ENCODE measurements at regions not wholly inside any gene's neighbourhood (a gene's known extent, or its start where the extent isn't known, plus 50 kb on each side); places are given as distances from the start of the nearest gene placed in this dataset.

DNA sequence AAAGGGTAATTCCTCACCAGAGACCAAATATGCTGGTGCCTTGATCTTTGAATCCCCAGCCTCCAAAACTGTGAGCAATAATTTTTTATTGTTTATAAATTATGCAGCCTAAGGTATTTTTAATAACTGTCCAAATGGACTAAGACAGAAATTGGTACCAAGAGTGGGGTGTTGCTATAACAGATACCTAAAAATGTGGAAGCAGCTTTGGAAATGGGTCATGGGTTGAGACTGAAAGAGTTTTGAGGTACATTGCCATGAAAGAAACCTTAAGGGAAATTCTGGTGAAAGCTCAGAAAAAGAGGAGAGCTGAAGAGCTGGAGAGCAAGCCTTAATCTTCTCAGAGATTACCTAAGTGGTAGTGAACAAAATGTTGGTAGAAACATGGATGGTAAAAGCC lies 378.2 kb downstream of the NXPE2 start:
- H4K20me1 ChIP-seq (ENCODE audit: control insufficient read depth, extremely low read depth, insufficient read depth, low read length): no peaks in the 10 kb centered on the region
- no peak for FAIRE-seq
- TF ChIP-seq, protein P1, sequence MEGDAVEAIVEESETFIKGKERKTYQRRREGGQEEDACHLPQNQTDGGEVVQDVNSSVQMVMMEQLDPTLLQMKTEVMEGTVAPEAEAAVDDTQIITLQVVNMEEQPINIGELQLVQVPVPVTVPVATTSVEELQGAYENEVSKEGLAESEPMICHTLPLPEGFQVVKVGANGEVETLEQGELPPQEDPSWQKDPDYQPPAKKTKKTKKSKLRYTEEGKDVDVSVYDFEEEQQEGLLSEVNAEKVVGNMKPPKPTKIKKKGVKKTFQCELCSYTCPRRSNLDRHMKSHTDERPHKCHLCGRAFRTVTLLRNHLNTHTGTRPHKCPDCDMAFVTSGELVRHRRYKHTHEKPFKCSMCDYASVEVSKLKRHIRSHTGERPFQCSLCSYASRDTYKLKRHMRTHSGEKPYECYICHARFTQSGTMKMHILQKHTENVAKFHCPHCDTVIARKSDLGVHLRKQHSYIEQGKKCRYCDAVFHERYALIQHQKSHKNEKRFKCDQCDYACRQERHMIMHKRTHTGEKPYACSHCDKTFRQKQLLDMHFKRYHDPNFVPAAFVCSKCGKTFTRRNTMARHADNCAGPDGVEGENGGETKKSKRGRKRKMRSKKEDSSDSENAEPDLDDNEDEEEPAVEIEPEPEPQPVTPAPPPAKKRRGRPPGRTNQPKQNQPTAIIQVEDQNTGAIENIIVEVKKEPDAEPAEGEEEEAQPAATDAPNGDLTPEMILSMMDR (optimal IDR thresholded peaks at IDR 0.05 in 1 of 3, IDR thresholded peaks at IDR 0.05 in 1 of 3, conservative IDR thresholded peaks at IDR 0.05 in 1 of 3; ENCODE audit: extremely low read depth in 1 of 3, insufficient read depth in 2 of 3, low read length in 3 of 3): no peak
- TF ChIP-seq EZH2 (IDR thresholded peaks at IDR 0.05; ENCODE audit: low read length): no peak
- dilution Hi-C loops (cut with MboI; ENCODE audit: extremely low pct_ligation_motif_present, low sequenced_read_pairs): no loop called here
- H3K9me3 ChIP-seq (ENCODE audit: control insufficient read depth, low read depth, low read length): no peaks in the 10 kb centered on the region
- H3K36me3 ChIP-seq (ENCODE audit: control insufficient read depth in 2 of 2, extremely low read depth in 1 of 2, insufficient read depth in 2 of 2, low read length in 2 of 2): no peaks in the 10 kb centered on the region
- H3K27ac ChIP-seq (ENCODE audit: control insufficient read depth, insufficient read depth, low read length): no peak overlapping the region
- H3K79me2 ChIP-seq (ENCODE audit: control insufficient read depth, insufficient read depth, low read length): no peaks in the 10 kb centered on the region
- H3K27me3 ChIP-seq (ENCODE audit: control insufficient read depth, extremely low read depth, insufficient read depth, low read length): no peaks in the 10 kb centered on the region
- H2AFZ ChIP-seq (ENCODE audit: control insufficient read depth, low read length): no peak overlapping the region
- H3K9ac ChIP-seq (ENCODE audit: control insufficient read depth, extremely low read depth, insufficient read depth, low read length): no peak overlapping the region
- H3K4me2 ChIP-seq (ENCODE audit: control insufficient read depth, extremely low read depth, insufficient read depth, low read depth, low read length): no peak overlapping the region
- H3K9me1 ChIP-seq (ENCODE audit: control insufficient read depth, extremely low read depth, insufficient read depth, low read length): no peaks in the 10 kb centered on the region
- DNase-seq (ENCODE audit: low read depth, low spot score): no peak
- no peaks in the 10 kb centered on the region for H3K4me1 ChIP-seq (ENCODE audit: control insufficient read depth, extremely low read depth, insufficient read depth, low read length)
- no peak overlapping the region for H3K4me3 ChIP-seq (ENCODE audit: control insufficient read depth in 2 of 3, extremely low read depth in 1 of 3, insufficient read depth in 2 of 3, low read depth in 1 of 3, low read length in 3 of 3)

DNA sequence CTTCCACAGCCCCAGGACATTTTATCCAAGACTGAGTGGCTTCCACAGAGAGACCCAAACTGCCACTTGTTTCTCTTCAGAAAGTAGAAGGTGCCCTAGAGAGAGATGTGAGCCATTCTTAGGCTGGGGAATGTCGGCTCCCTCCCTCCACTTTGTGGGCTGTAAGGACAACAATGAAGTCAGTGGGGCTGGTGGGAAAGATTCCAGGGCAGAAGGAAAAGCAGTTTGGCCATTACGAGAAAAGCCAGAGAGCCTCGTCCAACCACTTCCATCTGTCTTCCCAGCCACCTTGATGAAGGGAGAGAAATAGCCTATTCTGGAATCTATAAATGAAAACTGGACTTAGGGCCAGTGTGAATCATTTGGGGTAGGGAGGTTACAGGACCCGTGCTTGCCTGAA lies 382.5 kb downstream of the NXPE2 start:
- H4K20me1 ChIP-seq (ENCODE audit: control insufficient read depth, extremely low read depth, insufficient read depth, low read length): no peaks in the 10 kb centered on the region
- FAIRE-seq: no peak
- dilution Hi-C loops (cut with MboI; ENCODE audit: extremely low pct_ligation_motif_present, low sequenced_read_pairs): no loop called here
- DNase-seq (ENCODE audit: low read depth, low spot score): no peak
- H3K9me1 ChIP-seq (ENCODE audit: control insufficient read depth, extremely low read depth, insufficient read depth, low read length): no peaks in the 10 kb centered on the region
- H3K4me3 ChIP-seq (ENCODE audit: control insufficient read depth in 2 of 3, extremely low read depth in 1 of 3, insufficient read depth in 2 of 3, low read depth in 1 of 3, low read length in 3 of 3): no peak overlapping the region
- no peak for TF ChIP-seq EZH2 (IDR thresholded peaks at IDR 0.05; ENCODE audit: low read length)
- TF ChIP-seq, protein P1 (optimal IDR thresholded peaks at IDR 0.05 in 1 of 3, IDR thresholded peaks at IDR 0.05 in 1 of 3, conservative IDR thresholded peaks at IDR 0.05 in 1 of 3; ENCODE audit: extremely low read depth in 1 of 3, insufficient read depth in 2 of 3, low read length in 3 of 3): no peak
- H3K27ac ChIP-seq (ENCODE audit: control insufficient read depth, insufficient read depth, low read length): no peak overlapping the region
- H3K36me3 ChIP-seq (ENCODE audit: control insufficient read depth in 2 of 2, extremely low read depth in 1 of 2, insufficient read depth in 2 of 2, low read length in 2 of 2): no peaks in the 10 kb centered on the region
- no peaks in the 10 kb centered on the region for H3K27me3 ChIP-seq (ENCODE audit: control insufficient read depth, extremely low read depth, insufficient read depth, low read length)
- no peaks in the 10 kb centered on the region for H3K79me2 ChIP-seq (ENCODE audit: control insufficient read depth, insufficient read depth, low read length)
- no peaks in the 10 kb centered on the region for H3K4me1 ChIP-seq (ENCODE audit: control insufficient read depth, extremely low read depth, insufficient read depth, low read length)
- H3K9me3 ChIP-seq (ENCODE audit: control insufficient read depth, low read depth, low read length): no peaks in the 10 kb centered on the region
- H2AFZ ChIP-seq (ENCODE audit: control insufficient read depth, low read length): no peak overlapping the region
- H3K9ac ChIP-seq (ENCODE audit: control insufficient read depth, extremely low read depth, insufficient read depth, low read length): no peak overlapping the region
- no peak overlapping the region for H3K4me2 ChIP-seq (ENCODE audit: control insufficient read depth, extremely low read depth, insufficient read depth, low read depth, low read length)

All from keratinocyte (primary cell).